ENCODE measurements at regions not wholly inside any gene's neighbourhood (a gene's known extent, or its start where the extent isn't known, plus 50 kb on each side); places are given as distances from the start of the nearest gene placed in this dataset.

GRCh38 chr6:44524476-44525227, 137.1 kb downstream of the CDC5L start:
- Histone ChIP-seq H3K27ac (no peak overlapping the region), H3K4me3 (ENCODE audit: low read depth, low read length) (no peak overlapping the region), H3K27me3 (replicated peaks) (no peaks in the 10 kb centered on the region), H3K36me3 (replicated peaks) (no peaks in the 10 kb centered on the region)
- in situ Hi-C loops (cut with HindIII; ENCODE audit: low pct_ligation_motif_present, low sequenced_read_pairs) = no loop called here
- no peak for DNase-seq
- TF ChIP-seq CTCF (IDR thresholded peaks at IDR 0.05; ENCODE audit: low read depth, low read length, missing control alignments) = no peak

DNA sequence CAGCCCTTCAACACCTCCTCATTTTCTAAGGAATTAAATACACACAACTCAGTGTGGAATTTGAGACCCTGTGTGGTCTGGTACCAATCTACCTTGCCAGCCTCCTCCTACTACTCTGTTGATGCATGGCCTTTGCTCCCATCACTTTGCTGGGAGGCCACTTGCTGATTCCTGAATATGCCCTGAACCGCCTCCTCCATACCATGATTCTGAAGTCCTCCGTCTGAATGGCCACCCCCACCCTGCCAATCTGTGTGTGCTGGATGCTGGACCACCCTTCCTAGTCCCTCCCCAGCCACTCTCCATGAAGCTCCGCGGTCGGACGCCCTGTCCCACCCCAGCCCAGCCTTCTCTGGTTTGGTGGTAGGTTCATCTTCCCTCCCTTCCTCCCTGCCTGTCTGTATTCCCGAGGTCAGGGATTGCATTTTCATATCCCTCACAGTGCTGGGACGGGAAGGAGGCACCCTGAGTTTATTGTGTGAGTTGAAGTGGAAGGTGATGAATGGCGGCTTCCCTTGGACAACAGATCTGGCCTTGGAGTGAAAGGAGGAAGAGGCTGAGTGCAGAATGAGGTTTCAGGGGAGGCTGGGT, 138.3 kb downstream of the CDC5L start:
- Histone ChIP-seq H3K4me3 (ENCODE audit: low read depth, low read length) (no peak overlapping the region), H3K27me3 (replicated peaks) (no peaks in the 10 kb centered on the region), H3K27ac (no peak overlapping the region), H3K36me3 (replicated peaks) (no peaks in the 10 kb centered on the region)
- TF ChIP-seq CTCF (IDR thresholded peaks at IDR 0.05; ENCODE audit: low read depth, low read length, missing control alignments) = no peak
- in situ Hi-C loops (cut with HindIII; ENCODE audit: low pct_ligation_motif_present, low sequenced_read_pairs) = no loop called here
- no peak for DNase-seq

DNA sequence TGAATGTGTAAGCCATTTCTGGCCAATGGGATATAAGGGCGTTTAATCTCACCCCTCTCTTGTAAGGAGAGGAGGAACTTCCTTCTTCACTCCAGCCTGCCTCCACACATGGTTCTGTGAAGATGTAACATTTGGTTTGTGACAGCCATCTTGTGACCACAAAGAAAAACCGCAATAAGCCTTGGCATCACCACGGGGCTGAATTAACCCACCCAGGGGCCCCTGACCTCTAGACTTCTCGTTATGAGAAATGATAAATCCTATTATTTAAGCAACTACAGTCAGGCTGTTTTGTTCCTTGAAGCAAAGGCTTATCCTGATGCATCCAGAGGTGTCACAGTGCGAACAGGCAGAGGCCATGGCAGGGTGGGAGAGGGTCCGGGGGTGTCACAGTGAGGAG, 139.7 kb downstream of the CDC5L start:
- no peak overlapping the region for H3K27ac ChIP-seq
- no peak for DNase-seq
- in situ Hi-C loops (cut with HindIII; ENCODE audit: low pct_ligation_motif_present, low sequenced_read_pairs) = no loop called here
- no peaks in the 10 kb centered on the region for H3K36me3 ChIP-seq (replicated peaks)
- no peak for TF ChIP-seq CTCF (IDR thresholded peaks at IDR 0.05; ENCODE audit: low read depth, low read length, missing control alignments)
- no peak overlapping the region for H3K4me3 ChIP-seq (ENCODE audit: low read depth, low read length)
- no peaks in the 10 kb centered on the region for H3K27me3 ChIP-seq (replicated peaks)

GRCh38 chr6:44527583-44528369, 140.3 kb downstream of the CDC5L start:
- no peaks in the 10 kb centered on the region for H3K27me3 ChIP-seq (replicated peaks)
- no peak for TF ChIP-seq CTCF (IDR thresholded peaks at IDR 0.05; ENCODE audit: low read depth, low read length, missing control alignments)
- DNase-seq = no peak
- no peaks in the 10 kb centered on the region for H3K36me3 ChIP-seq (replicated peaks)
- in situ Hi-C loops (cut with HindIII; ENCODE audit: low pct_ligation_motif_present, low sequenced_read_pairs) = no loop called here
- H3K4me3 ChIP-seq (ENCODE audit: low read depth, low read length) = no peak overlapping the region
- H3K27ac ChIP-seq = no peak overlapping the region

DNA sequence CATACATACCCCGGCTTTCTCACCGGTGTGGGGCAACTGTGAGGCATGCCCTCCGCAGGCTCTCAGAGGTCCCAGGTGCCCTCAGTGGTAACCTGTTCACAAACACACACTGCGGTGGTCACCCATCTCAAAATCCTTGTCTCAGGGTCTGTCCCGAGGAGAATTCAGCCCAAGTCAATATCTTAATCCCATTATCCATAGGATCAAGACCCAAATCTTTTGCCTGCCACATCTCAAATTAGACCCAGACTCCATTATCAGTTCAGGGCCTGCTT, 140.8 kb downstream of the CDC5L start:
- Histone ChIP-seq H3K27me3 (replicated peaks) (no peaks in the 10 kb centered on the region), H3K27ac (no peak overlapping the region), H3K36me3 (replicated peaks) (no peaks in the 10 kb centered on the region), H3K4me3 (ENCODE audit: low read depth, low read length) (no peak overlapping the region)
- no peak for TF ChIP-seq CTCF (IDR thresholded peaks at IDR 0.05; ENCODE audit: low read depth, low read length, missing control alignments)
- in situ Hi-C loops (cut with HindIII; ENCODE audit: low pct_ligation_motif_present, low sequenced_read_pairs) = no loop called here
- DNase-seq = no peak
